ENCODE measurements at regions not wholly inside any gene's neighbourhood (a gene's known extent, or its start where the extent isn't known, plus 50 kb on each side); places are given as distances from the start of the nearest gene placed in this dataset.

DNA sequence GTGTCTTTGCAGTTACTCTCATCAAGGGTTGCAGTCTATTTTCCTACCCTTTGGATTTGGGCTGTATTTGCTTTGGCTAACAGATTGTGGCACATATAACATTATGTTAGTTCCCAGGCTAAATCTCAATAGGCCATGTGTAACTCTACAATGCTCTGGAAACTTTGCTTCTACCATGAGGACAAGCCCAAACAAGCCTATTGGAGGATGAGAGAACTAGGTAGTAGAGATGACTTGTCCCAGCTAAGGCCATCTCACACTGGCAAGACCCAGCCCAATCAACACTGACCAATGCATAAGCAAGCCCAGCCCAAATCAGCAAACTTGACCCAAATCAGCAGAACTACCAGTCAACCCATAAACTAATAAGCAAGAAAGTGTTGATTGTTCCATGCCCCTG is 311.8 kb downstream of the NDFIP2 start:
- no peaks in the 10 kb centered on the region for H3F3A ChIP-seq (ENCODE audit: insufficient read depth)
- no peak overlapping the region for H3K4me2 ChIP-seq (ENCODE audit: low read depth, low read length, poor library complexity, severe bottlenecking)
- H2AFZ ChIP-seq (ENCODE audit: low read depth, low read length, severe bottlenecking): no peak overlapping the region
- H3K27me3 ChIP-seq (ENCODE audit: low read length): no peaks in the 10 kb centered on the region
- TF ChIP-seq CTCF (IDR thresholded peaks at IDR 0.05; ENCODE audit: insufficient read depth, low read length, poor library complexity, severe bottlenecking) (no peak), EZH2phosphoT487 (conservative IDR thresholded peaks at IDR 0.05; ENCODE audit: low read length) (no peak)
- 0 out of 2 replicates have a peak, but pooled peaks cover 5% of the 10 kb centered on the region for H3K9me3 ChIP-seq (ENCODE audit: insufficient read depth, low read length)
- H3K36me3 ChIP-seq (ENCODE audit: low read length): no peaks in the 10 kb centered on the region
- no peak overlapping the region for H3K27ac ChIP-seq (ENCODE audit: low read depth, low read length)
- H4K20me1 ChIP-seq (ENCODE audit: low read depth, low read length): no peaks in the 10 kb centered on the region
- H3K79me2 ChIP-seq (ENCODE audit: insufficient read depth, low read length): no peaks in the 10 kb centered on the region
- no peak overlapping the region for H3K9ac ChIP-seq (ENCODE audit: low read length)
- no peaks in the 10 kb centered on the region for H3K9me2 ChIP-seq (replicated peaks; ENCODE audit: insufficient read depth, low read length)
- no peak overlapping the region for H3K4me3 ChIP-seq (ENCODE audit: insufficient read depth, low read length, poor library complexity, severe bottlenecking)

GRCh38 chr13:79791471-79792042 is 310.6 kb downstream of the NDFIP2 start:
- no peaks in the 10 kb centered on the region for H3K79me2 ChIP-seq (ENCODE audit: insufficient read depth, low read length)
- H3K9ac ChIP-seq (ENCODE audit: low read length): no peak overlapping the region
- H2AFZ ChIP-seq (ENCODE audit: low read depth, low read length, severe bottlenecking): no peak overlapping the region
- TF ChIP-seq CTCF (IDR thresholded peaks at IDR 0.05; ENCODE audit: insufficient read depth, low read length, poor library complexity, severe bottlenecking): no peak
- no peak for TF ChIP-seq EZH2phosphoT487 (conservative IDR thresholded peaks at IDR 0.05; ENCODE audit: low read length)
- H3F3A ChIP-seq (ENCODE audit: insufficient read depth): no peaks in the 10 kb centered on the region
- H3K36me3 ChIP-seq (ENCODE audit: low read length): no peaks in the 10 kb centered on the region
- H4K20me1 ChIP-seq (ENCODE audit: low read depth, low read length): no peaks in the 10 kb centered on the region
- H3K27ac ChIP-seq (ENCODE audit: low read depth, low read length): no peak overlapping the region
- no peaks in the 10 kb centered on the region for H3K9me2 ChIP-seq (replicated peaks; ENCODE audit: insufficient read depth, low read length)
- 0 out of 2 replicates have a peak, but pooled peaks cover 5% of the 10 kb centered on the region for H3K9me3 ChIP-seq (ENCODE audit: insufficient read depth, low read length)
- no peak overlapping the region for H3K4me3 ChIP-seq (ENCODE audit: insufficient read depth, low read length, poor library complexity, severe bottlenecking)
- H3K27me3 ChIP-seq (ENCODE audit: low read length): no peaks in the 10 kb centered on the region
- H3K4me2 ChIP-seq (ENCODE audit: low read depth, low read length, poor library complexity, severe bottlenecking): no peak overlapping the region

- no peak overlapping the region for H3K4me3 ChIP-seq (ENCODE audit: insufficient read depth, low read length, poor library complexity, severe bottlenecking)
- TF ChIP-seq CTCF (IDR thresholded peaks at IDR 0.05; ENCODE audit: insufficient read depth, low read length, poor library complexity, severe bottlenecking) (no peak), EZH2phosphoT487 (conservative IDR thresholded peaks at IDR 0.05; ENCODE audit: low read length) (no peak)
These were observed 305.2 kb downstream of the NDFIP2 start for GRCh38 chr13:79786176-79786575.

More at GRCh38 chr13:79786176-79786575, 305.2 kb downstream of the NDFIP2 start:
- no peak overlapping the region for H2AFZ ChIP-seq (ENCODE audit: low read depth, low read length, severe bottlenecking)
- H3K27me3 ChIP-seq (ENCODE audit: low read length): no peaks in the 10 kb centered on the region
- H3K9me3 ChIP-seq (ENCODE audit: insufficient read depth, low read length): 0 out of 2 replicates have a peak, but pooled peaks cover 5% of the 10 kb centered on the region
- H3K79me2 ChIP-seq (ENCODE audit: insufficient read depth, low read length): no peaks in the 10 kb centered on the region
- H3K27ac ChIP-seq (ENCODE audit: low read depth, low read length): no peak overlapping the region
- no peaks in the 10 kb centered on the region for H3F3A ChIP-seq (ENCODE audit: insufficient read depth)
- no peaks in the 10 kb centered on the region for H3K9me2 ChIP-seq (replicated peaks; ENCODE audit: insufficient read depth, low read length)
- no peaks in the 10 kb centered on the region for H4K20me1 ChIP-seq (ENCODE audit: low read depth, low read length)
- H3K9ac ChIP-seq (ENCODE audit: low read length): no peak overlapping the region
- no peak overlapping the region for H3K4me2 ChIP-seq (ENCODE audit: low read depth, low read length, poor library complexity, severe bottlenecking)
- H3K36me3 ChIP-seq (ENCODE audit: low read length): no peaks in the 10 kb centered on the region

All from SU-DHL-6 (cell line).